Epithelial cell of esophagus (primary cell): ENCODE measurements at regions not wholly inside any gene's neighbourhood (a gene's known extent, or its start where the extent isn't known, plus 50 kb on each side); places are given as distances from the start of the nearest gene placed in this dataset.

Source experiments
- DNase-seq: peaks from one replicate; pipeline ENCODE4 v3.0.0; 2010; ENCODE audit warnings: low read depth
- H3K4me3 ChIP-seq: 2 replicates; pipeline ENCODE4 v1.5.1; 2011; ENCODE audit warnings: mild to moderate bottlenecking, low read length, control low read depth
- CTCF ChIP-seq: IDR thresholded peaks from 2 replicates; pipeline ENCODE4 v1.5.1; 2011; ENCODE audit warnings: low read depth, mild to moderate bottlenecking, low read length, control low read depth, inconsistent platforms; ENCODE audit not compliant: insufficient read depth; ENCODE audit errors: missing control alignments

- H3K4me3 ChIP-seq, result no peak overlapping the region
- TF ChIP-seq CTCF, result no peak
- no peak for DNase-seq
Measured at GRCh38 chr5:158163451-158164295, 304.7 kb upstream of the CLINT1 start.

GRCh38 chr5:158162479-158163034, 303.6 kb upstream of the CLINT1 start:
- H3K4me3 ChIP-seq, result no peak overlapping the region
- no peak for DNase-seq
- no peak for TF ChIP-seq CTCF

GRCh38 chr5:158162026-158162425, 303.1 kb upstream of the CLINT1 start:
- DNase-seq, result no peak
- TF ChIP-seq CTCF, result no peak
- H3K4me3 ChIP-seq, result no peak overlapping the region

- TF ChIP-seq CTCF, result no peak
- no peak overlapping the region for H3K4me3 ChIP-seq
- DNase-seq, result no peak
Measured at GRCh38 chr5:158159621-158160020, 300.7 kb upstream of the CLINT1 start.

GRCh38 chr5:158155811-158156505, 297.0 kb upstream of the CLINT1 start:
- H3K4me3 ChIP-seq, result no peak overlapping the region
- no peak for TF ChIP-seq CTCF
- DNase-seq, result no peak

- no peak for TF ChIP-seq CTCF
- peak; percentile 16 for DNase-seq
- H3K4me3 ChIP-seq, result no peak overlapping the region
Measured at GRCh38 chr5:158155067-158155466, 296.1 kb upstream of the CLINT1 start.
